Neutrophil (primary cell): ENCODE measurements at regions not wholly inside any gene's neighbourhood (a gene's known extent, or its start where the extent isn't known, plus 50 kb on each side); places are given as distances from the start of the nearest gene placed in this dataset.

Source experiments
- H3K27ac ChIP-seq: fragments of 200-600 bp; sonication (generic); 2 replicates; pipeline ENCODE4 v1.5.1; 2016; ENCODE audit warnings: mild to moderate bottlenecking, moderate library complexity
- H3K27me3 ChIP-seq: fragments of 200-600 bp; sonication (generic); 2 replicates; pipeline ENCODE4 v1.6.0; 2016; ENCODE audit warnings: mild to moderate bottlenecking
- H3K36me3 ChIP-seq: fragments of 200-600 bp; sonication (generic); 2 replicates; pipeline ENCODE4 v1.5.1; 2017
- H3K4me1 ChIP-seq, 2 experiments: fragments of 200-600 bp in 1 of 2; sonication (generic) in 1 of 2; 1 replicate in 1 of 2; 2 replicates in 1 of 2; pipeline versions ENCODE4 v1.5.1 to v1.6.1; 2013 to 2016; ENCODE audit warnings: low read depth in 1 of 2, low read length in 1 of 2, mild to moderate bottlenecking in 1 of 2, moderate library complexity in 1 of 2; ENCODE audit not compliant: control insufficient read depth in 1 of 2, insufficient read depth in 1 of 2
- H3K4me3 ChIP-seq, 2 experiments: fragments of 200-600 bp in 1 of 2; sonication (generic) in 1 of 2; 1 replicate in 1 of 2; 2 replicates in 1 of 2; pipeline ENCODE4 v1.5.1; 2013 to 2016; ENCODE audit warnings: low read depth in 1 of 2, low read length in 1 of 2, mild to moderate bottlenecking in 1 of 2, moderate library complexity in 1 of 2
- H3K9me3 ChIP-seq: fragments of 200-600 bp; sonication (generic); 2 replicates; pipeline ENCODE4 v1.5.1; 2016
- CTCF ChIP-seq: fragments of 200-600 bp; sonication (generic); IDR thresholded peaks from 2 replicates; pipeline ENCODE4 v1.5.1; 2016; ENCODE audit warnings: antibody characterized with exemption

- no peaks in the 10 kb centered on the region for H3K9me3 ChIP-seq
- H3K4me3 ChIP-seq, result no peak overlapping the region
- TF ChIP-seq CTCF, result no peak
- H3K36me3 ChIP-seq, result no peaks in the 10 kb centered on the region
- H3K27ac ChIP-seq, result no peak overlapping the region
- H3K27me3 ChIP-seq, result peaks cover 25% of the 10 kb centered on the region
- no peaks in the 10 kb centered on the region for H3K4me1 ChIP-seq
Observed at GRCh38 chr11:70758206-70758605, 359.9 kb downstream of the CTTN start.

- no peaks in the 10 kb centered on the region for H3K36me3 ChIP-seq
- H3K27me3 ChIP-seq, result peaks cover 25% of the 10 kb centered on the region
- no peaks in the 10 kb centered on the region for H3K9me3 ChIP-seq
- no peak for TF ChIP-seq CTCF
- H3K27ac ChIP-seq, result no peak overlapping the region
- no peaks in the 10 kb centered on the region for H3K4me1 ChIP-seq
- H3K4me3 ChIP-seq, result no peak overlapping the region
Observed at GRCh38 chr11:70759846-70760245, 361.5 kb downstream of the CTTN start.

GRCh38 chr11:70760416-70761020, 362.2 kb downstream of the CTTN start:
- H3K27me3 ChIP-seq, result peaks cover 22% of the 10 kb centered on the region

GRCh38 chr11:70761094-70761907, 363.0 kb downstream of the CTTN start:
- Histone ChIP-seq H3K4me1 (no peaks in the 10 kb centered on the region), H3K4me3 (no peak overlapping the region), H3K9me3 (no peaks in the 10 kb centered on the region), H3K27ac (no peak overlapping the region), H3K27me3 (peaks cover 14% of the 10 kb centered on the region), H3K36me3 (no peaks in the 10 kb centered on the region)
- TF ChIP-seq CTCF, result no peak

More at GRCh38 chr11:70760416-70761020, 362.2 kb downstream of the CTTN start:
- Histone ChIP-seq H3K4me1 (no peaks in the 10 kb centered on the region), H3K36me3 (no peaks in the 10 kb centered on the region), H3K9me3 (no peaks in the 10 kb centered on the region), H3K4me3 (no peak overlapping the region), H3K27ac (no peak overlapping the region)
- TF ChIP-seq CTCF, result no peak

GRCh38 chr11:70761908-70762337, 363.6 kb downstream of the CTTN start:
- H3K9me3 ChIP-seq, result no peaks in the 10 kb centered on the region

More at GRCh38 chr11:70761908-70762337, 363.6 kb downstream of the CTTN start:
- Histone ChIP-seq H3K27ac (no peak overlapping the region), H3K27me3 (peaks cover 8% of the 10 kb centered on the region), H3K4me3 (no peak overlapping the region), H3K4me1 (no peaks in the 10 kb centered on the region), H3K36me3 (no peaks in the 10 kb centered on the region)
- TF ChIP-seq CTCF, result no peak
